Omental fat pad (tissue), 3 donors: ENCODE measurements at regions not wholly inside any gene's neighbourhood (a gene's known extent, or its start where the extent isn't known, plus 50 kb on each side); places are given as distances from the start of the nearest gene placed in this dataset.

ENCODE experiments used
- ATAC-seq: fragments of 150-250 bp; one replicate; pipeline ENCODE4 v1.9.1; 2016; ENCODE audit warnings: mild to moderate bottlenecking, moderate library complexity; ENCODE audit not compliant: low FRiP score
- DNase-seq: peaks from one replicate; pipeline ENCODE4 v3.0.0-alpha.2; 2019; ENCODE audit warnings: low spot score
- TF ChIP-seq, protein P1 (sequence below), 3 donors: fragments of 450-650 bp; IDR thresholded peaks; one replicate each; pipeline ENCODE4 v1.5.1; 2016 to 2017; ENCODE audit warnings: antibody characterized with exemption in 3 of 3, mild to moderate bottlenecking in 3 of 3, moderate library complexity in 2 of 3

DNA sequence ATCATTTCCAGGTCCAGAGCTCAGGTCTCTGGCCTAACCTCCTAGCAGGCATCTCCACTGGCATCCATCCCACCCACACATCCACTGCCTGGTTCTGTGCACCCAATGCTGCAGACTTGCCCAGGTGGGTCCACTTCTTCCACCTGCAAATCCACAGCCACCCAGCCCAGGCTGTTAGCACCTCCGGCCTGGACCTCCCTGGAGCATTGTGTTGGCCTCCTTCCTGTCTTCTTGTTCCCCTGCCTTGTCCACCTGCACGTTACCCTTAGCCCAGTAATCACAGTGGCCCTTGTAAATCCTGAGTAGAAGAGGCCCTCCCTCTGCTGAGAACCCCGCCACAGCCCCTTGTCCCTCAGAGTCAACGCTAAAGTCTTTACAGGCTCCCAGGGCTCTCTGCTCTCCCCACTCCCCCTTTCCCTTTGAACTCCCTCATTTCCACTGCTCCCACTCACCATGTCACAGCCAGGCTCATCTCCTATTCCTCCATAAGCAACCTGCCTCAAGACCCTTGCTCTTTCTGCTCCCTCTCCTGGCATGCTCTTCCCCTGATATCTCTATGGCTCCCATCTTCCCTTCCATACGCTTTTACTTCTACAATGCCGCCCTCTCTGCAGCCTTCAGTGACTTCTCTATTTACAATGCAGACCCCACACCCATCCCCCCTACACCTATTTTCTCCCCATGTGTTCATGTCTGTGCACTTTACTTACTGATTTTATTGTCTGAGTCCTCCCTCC, 288.8 kb downstream of the FOXL1 start:
- TF ChIP-seq, protein P1, sequence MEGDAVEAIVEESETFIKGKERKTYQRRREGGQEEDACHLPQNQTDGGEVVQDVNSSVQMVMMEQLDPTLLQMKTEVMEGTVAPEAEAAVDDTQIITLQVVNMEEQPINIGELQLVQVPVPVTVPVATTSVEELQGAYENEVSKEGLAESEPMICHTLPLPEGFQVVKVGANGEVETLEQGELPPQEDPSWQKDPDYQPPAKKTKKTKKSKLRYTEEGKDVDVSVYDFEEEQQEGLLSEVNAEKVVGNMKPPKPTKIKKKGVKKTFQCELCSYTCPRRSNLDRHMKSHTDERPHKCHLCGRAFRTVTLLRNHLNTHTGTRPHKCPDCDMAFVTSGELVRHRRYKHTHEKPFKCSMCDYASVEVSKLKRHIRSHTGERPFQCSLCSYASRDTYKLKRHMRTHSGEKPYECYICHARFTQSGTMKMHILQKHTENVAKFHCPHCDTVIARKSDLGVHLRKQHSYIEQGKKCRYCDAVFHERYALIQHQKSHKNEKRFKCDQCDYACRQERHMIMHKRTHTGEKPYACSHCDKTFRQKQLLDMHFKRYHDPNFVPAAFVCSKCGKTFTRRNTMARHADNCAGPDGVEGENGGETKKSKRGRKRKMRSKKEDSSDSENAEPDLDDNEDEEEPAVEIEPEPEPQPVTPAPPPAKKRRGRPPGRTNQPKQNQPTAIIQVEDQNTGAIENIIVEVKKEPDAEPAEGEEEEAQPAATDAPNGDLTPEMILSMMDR (IDR thresholded peaks at IDR 0.05) = no peak
- no peak for DNase-seq
- no peak for ATAC-seq

GRCh38 chr16:86868070-86868469, 289.7 kb downstream of the FOXL1 start:
- DNase-seq (no peak), ATAC-seq (no peak)
- TF ChIP-seq, protein P1 (IDR thresholded peaks at IDR 0.05) = no peak

DNA sequence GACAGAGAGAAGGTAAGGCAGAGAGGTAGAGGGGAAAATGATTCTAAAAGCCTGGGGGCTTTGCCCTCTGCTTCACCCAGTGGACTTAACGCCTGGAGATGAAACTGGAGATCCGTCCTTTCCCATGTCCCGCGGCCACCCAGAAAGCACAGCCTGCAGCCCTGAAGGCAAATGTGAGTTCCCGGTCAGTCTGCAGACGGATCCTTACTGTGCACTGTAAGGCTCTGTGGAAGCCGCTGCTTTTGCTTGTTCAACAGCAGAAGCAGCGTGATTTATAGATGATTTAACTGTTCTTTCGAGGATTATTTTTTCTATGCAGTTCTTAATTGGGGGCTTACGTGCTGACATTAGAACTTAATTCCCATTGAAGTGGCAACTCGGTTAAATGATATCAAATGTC, 290.4 kb downstream of the FOXL1 start:
- DNase-seq (no peak), ATAC-seq (no peak)
- TF ChIP-seq, protein P1 (IDR thresholded peaks at IDR 0.05) = no peak

GRCh38 chr16:86869288-86870022, 291.1 kb downstream of the FOXL1 start:
- ATAC-seq = no peak
- no peak for DNase-seq
- TF ChIP-seq, protein P1 (IDR thresholded peaks at IDR 0.05) = no peak

GRCh38 chr16:86870380-86870779, 292.0 kb downstream of the FOXL1 start:
- TF ChIP-seq, protein P1 (IDR thresholded peaks at IDR 0.05) = no peak
- ATAC-seq (no peak), DNase-seq (no peak)

DNA sequence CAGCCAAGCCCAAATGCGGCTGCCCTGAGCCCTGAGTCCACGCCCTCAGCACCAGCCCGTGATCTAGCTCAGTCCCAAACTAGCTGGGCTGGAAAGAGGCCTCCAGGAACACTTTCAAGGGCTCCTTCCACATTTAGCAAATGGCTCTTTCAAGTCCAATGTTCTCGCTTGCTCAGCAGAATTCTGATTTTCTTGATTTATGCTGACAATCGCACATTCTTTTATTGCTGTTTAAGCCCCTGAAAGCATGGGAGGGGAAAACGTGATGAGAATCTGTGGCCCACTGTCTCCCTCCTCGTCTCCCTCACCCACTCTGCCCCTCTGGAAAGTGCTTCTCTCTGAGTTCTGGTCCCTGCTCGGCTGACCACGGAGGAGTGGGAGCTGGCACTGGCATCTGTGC, 293.8 kb downstream of the FOXL1 start:
- ATAC-seq (no peak), DNase-seq (no peak)
- TF ChIP-seq, protein P1 (IDR thresholded peaks at IDR 0.05) = no peak

- TF ChIP-seq, protein P1 (IDR thresholded peaks at IDR 0.05) = no peak
- no peak for ATAC-seq
- no peak for DNase-seq
Measured at GRCh38 chr16:86872833-86873232, 294.5 kb downstream of the FOXL1 start.
